ENCODE measurements at regions not wholly inside any gene's neighbourhood (a gene's known extent, or its start where the extent isn't known, plus 50 kb on each side); places are given as distances from the start of the nearest gene placed in this dataset.

DNA sequence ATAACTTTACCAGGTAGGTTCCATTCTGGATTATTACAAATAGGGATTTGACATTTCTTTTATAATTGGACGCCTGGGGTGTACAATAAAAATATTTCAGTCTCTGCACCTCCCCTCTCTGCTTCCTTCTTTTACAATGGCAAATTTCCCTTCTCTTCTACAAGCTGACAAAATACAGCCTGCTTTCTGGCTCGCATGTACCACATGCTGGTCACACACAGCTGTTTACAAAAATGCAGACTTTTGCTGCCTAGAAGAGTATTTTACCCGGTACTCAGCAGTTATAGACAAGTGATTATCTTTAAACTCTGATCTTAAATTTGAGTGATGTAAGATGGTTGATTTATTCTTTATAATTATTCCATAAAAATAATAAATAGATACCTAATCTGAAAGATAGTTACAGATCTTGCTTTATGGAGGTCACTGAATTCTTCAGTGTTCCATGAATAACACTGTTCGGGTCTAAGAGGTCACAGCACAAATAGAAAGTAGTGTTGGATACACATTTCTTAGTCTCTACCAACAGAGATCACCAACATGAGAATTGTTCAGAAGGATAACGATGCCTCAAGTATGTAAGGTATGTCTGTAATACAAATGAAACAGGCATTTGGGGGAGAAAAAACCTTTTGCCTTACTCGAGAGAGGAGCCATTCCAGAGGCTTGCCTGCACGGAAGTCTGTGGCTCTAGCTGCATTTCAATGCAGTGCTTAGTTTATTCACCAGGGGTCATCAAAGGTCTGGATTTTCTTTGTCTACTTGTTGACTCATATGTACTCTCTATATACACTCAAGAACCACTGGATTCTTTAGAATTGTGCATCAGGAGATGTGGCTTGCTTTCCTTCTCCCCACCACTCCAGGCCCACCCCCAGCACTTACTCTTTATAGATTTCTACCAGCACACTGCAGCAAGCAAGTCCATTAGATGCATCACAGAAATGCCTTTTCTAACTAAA, 206.6 kb upstream of the RFX3 start:
- peak; percentile 40 for DNase-seq (ENCODE audit: low spot score)

DNA sequence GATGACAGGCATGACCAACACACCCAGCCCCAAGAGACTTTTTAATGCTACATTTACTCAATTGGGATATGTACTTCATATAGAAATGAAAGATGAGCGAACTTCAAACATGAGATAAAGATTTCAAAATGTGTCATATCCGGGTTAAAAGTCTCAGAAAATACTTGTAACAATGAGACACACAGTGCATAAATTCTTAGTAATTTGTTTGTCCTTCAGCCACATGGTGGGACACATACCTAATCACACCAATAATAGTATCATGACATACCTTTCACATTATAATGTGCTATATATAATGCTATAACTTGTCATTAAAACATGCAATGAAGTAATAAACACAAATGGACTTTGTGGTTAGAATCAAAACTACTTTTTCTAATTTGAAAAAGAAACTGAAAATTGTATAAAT, 204.7 kb upstream of the RFX3 start:
- no peak for DNase-seq (ENCODE audit: low spot score)

DNA sequence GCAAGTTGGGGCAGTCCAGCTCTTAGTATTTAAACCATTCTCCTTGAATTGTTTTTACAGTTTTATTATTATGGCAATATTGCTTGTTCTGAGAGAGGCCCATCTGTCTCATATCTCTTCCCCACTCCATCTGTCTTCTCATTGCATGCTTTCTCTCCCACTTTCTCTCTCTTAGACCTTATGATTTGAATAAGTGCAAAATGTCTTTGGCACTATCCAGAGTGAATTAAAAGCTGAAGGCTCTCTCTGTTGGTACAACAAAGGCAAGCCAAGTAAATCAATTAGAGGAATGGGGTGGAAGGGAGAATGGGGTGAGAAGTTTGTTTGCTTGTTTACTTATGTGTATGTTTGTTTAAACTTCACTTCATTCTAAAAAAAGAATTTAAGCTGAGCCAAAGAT, 195.3 kb upstream of the RFX3 start:
- no peak for DNase-seq (ENCODE audit: low spot score)

DNA sequence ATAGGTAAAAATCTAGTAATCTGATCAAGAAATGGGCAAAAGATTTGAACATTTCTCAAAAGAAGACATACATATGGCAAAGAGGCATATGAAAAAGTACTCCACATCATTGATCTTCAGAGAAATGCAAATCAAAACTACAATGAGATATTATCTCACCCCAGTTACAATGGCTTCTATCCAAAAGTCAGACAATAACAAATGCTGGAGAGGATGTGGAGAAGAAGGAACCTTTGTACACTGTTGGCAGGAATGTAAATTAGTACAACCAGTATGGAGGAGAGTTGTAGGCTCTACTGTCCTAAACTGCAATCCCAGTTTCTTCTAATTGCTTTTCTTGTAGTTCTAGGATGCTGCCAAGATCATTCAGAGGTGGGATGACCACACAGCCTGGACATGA, 193.5 kb upstream of the RFX3 start:
- DNase-seq (ENCODE audit: low spot score), result no peak

DNA sequence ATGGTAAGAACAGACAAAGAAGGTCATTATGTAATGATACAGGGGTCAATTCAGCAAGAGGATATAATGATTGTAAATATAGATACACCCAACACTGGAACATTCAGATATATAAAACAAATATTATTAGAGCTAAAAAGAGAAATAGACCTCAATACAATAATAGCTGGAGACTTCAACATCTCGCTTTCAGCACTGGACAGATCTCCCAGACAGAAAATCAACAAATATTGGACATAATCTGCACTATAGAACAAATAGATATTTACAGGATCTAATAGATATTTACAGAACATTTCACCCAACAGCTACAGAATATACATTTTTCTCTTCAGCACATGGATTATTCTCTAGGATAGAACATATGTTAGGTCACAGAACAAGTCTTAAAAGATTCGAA, 190.6 kb upstream of the RFX3 start:
- DNase-seq (ENCODE audit: low spot score), result no peak

DNA sequence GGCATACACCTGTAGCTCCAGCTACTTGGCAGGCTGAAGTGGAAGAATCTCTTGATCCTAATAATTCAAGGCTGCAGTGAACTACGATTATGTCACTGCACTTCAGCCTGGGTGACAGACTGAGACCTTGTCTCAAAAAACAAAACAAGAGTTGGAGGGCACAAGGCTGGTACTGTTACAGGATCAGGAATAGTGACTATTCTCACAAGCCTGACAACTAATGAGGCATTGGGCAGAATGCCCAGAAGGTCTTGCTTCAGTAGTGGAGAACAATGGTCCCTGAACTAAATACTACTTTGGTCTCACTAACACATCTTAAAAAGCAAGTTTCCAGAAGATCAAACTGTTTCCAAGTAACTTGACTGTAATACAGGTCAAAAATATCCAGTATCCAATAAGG, 182.9 kb upstream of the RFX3 start:
- DNase-seq (ENCODE audit: low spot score), result no peak

DNA sequence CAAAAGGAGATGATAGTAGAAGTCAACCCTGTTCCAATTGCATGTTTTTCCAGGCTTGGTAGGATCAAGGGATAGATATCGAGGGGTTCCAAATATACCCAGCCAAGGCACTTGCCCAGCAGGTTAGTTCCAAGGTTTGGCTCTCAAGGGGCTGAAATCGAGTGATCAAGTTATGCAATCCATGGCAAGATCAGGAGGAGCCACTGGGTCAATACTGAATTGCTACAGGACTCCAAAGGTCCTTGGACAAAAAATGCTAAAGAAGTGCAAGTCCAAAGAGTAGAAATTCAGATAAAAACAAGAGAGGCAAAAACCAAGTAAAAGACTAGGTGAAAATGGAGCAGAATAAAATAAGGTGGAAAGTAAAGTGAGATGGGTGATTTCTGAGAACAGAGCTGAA, 179.1 kb upstream of the RFX3 start:
- no peak for DNase-seq (ENCODE audit: low spot score)

DNA sequence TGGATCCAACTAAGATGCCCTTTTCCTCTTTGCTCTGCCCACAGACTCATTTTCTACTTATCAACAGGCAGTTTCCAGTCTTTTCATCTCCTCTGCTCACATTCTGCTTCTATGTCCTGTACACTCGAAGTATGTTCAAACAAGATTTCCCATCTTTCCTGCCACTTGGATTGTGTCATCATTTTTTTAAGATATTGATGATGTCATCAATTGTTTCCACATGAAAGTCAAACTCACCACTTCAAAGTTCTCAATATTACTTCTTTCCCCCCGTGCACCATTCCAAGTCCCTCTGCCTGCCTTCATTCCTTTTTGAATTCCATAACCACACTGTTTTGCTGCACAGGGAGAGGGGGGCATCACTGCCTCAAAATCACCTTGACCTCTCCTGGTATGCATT, 175.0 kb upstream of the RFX3 start:
- no peak for DNase-seq (ENCODE audit: low spot score)

DNA sequence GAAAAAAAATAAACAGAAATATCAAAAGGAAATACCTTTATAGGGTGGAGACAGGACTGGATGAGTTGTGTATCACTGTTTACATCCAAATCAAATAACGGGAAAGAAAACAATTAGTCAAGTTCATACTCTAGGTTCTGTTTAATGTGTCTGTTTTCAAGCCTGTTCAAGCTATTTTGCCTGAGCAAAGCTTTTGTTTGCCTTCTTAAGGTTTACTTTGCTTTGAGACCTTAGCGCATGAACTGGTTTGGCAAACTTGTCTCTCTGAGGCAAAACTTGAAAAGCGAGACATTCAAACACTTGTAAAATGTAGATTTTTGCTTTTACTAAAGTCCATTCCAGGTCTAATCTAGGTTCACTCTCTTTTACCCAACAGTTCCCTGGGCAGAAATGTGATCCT, 174.1 kb upstream of the RFX3 start:
- no peak for DNase-seq (ENCODE audit: low spot score)

DNA sequence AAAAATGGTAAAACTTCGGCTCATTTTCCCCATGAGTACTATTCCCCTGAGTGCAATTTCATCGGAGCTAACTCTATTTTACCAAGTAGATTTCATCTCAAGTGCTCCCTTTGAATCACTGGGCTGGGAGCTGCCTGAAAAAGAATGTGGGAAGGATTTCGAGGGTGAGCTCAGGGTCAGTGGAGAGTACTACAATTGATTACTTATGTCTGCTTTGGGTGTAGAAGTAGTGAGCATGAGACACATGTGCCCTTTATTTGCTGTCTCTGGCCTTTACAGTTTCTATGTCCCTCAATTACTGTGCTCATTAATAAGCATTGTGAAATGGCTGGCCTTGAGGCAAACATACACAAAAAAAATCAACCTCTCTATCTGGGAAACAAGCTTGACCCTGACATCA, 172.7 kb upstream of the RFX3 start:
- DNase-seq (ENCODE audit: low spot score), result no peak

DNA sequence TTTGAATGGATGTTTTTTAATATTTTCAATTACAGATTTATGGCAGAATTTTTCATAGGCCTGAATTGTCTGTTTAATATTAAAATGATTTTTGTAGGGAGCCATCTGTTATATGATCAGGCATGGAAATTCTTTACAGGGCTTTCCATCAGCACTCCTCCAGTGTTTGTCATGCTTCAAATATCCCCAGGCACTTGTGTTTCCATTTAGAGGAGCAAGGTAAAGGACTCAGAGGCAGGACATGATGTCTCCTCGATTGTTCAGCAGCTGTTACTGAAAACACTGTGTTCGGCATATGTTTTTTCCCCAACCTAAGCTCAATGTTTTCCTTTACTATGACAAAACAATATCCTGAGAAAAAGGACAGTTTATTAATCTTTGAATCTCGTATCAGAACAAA, 172.3 kb upstream of the RFX3 start:
- DNase-seq (ENCODE audit: low spot score), result no peak

DNA sequence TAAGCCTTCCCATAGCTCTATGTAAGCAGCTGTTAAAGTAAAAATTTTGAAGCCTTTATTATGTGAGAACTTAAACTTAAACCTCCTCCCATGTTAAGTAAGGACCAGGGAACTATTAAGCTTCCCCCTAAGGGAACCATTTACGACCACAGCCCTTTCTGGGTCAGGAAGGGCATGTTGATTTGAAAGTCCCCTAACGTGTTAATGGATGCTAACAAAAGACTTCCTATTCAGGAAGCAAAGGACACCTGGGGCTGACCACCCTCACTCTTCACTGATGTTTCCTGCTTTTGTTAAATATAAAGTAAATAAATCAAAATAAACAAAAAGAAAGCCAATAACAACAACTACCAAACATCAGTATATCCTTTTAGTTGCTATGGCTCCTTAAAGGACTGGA, 170.6 kb upstream of the RFX3 start:
- DNase-seq (ENCODE audit: low spot score), result no peak

DNA sequence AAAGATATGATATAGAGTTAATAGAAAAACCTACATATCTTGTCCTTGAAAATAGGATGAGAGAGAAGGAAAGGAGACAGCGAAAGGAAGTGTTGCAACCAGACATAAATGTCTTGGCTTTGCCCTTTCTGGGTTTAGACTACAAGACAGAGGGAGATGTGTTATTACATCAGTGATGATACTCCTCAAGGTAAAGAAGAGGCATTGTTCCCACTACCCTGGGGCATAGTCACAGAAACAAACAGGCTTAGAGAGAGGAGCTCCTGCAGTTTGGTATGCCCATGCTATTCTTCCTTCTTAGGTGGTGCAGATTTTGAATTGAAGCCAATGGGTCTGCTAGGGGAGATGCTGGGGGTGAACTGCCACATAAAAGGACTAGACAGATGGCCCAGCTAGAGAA, 166.8 kb upstream of the RFX3 start:
- DNase-seq (ENCODE audit: low spot score), result no peak

DNA sequence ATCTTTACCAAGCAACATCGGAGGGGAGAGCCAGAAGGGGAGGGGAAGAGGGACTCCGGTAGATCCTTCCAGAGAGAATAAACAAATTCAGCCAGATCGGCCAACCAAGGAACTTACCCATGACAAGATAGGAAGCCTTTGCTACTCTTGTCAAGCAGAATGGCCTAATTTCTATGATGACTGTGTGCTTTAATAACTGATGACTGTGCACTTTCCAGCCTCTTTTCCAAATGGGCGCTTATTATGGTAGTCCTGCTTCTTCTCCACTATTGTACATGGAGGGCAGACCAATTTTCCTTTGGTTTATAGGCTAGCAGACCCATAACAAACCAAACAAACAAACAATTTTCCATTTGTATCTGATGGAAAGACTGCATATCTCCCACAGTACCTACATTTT, 163.8 kb upstream of the RFX3 start:
- DNase-seq (ENCODE audit: low spot score), result no peak

DNA sequence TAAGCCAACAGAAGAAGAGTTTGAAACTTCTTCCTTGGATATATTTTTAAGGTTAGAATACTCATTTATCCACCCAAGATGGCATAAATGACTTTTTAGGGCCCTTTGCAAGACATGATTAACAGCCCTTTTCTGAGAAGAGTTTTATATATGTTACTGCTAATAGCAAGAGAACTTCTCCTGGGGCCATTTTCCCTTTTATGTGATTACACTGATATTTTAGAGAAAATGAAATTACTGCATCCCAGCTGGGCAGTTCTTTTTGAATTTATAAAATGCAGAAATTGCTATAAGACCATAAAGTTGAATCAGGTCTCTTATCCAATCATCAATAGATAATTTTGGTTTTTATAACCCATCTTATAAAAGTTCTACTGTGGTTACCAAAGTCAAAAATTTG, 161.3 kb upstream of the RFX3 start:
- no peak for DNase-seq (ENCODE audit: low spot score)

DNA sequence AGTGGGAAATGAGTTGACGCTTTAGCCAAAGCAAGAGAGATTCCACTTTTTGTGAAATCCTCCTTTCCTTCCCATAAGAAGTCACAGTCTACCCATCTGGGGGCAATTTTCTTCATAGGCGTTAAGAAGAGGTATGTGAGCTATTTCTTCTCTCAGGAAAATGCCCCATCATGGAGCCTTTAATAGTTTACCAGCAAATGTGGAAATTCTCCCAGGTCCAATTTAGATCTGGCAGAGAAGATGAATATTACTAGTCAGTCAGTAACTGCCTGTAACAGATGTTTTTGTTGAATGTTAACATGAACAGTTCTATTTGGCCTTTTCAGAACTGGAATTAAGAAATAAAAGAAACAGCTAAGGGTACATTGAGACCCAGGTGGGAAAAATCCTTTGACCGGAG, 156.4 kb upstream of the RFX3 start:
- no peak for DNase-seq (ENCODE audit: low spot score)

DNA sequence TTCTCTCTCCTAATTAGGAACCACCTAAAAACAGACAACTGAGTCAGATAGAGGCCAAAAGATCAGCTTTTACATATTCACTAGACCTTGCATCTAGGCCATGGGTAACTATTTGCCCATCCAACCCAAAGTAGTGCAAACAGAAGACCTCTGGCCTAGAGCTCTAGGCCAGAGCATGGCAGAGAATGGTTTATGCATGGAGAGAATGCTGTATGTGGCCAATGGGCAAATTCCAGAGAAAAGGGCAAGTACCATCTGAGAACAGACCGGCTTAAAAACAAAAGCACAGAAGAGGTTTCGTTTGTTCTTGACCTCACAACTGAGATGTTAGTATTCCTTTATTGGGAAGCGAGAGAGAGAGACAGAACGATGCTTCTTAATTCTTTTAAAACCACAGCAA, 151.7 kb upstream of the RFX3 start:
- DNase-seq (ENCODE audit: low spot score), result no peak

DNA sequence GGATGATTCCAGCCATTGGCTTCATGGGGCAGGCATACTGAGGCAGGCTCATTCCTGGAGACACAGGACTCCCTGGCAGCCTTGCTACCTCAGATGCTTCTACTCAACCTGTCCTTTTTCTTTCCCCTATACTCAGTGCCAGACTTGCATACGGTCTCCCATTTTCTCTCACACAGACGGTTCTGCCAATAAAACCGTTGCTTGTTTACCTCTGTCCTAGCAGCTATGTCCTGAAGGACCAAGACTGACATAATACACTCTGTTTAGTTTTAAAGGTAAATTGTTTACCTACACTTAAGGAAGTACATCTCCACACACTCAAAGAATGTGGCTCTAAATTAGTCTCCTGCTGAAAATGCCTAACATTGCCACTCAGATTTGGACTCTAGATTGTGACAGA, 151.0 kb upstream of the RFX3 start:
- no peak for DNase-seq (ENCODE audit: low spot score)

DNA sequence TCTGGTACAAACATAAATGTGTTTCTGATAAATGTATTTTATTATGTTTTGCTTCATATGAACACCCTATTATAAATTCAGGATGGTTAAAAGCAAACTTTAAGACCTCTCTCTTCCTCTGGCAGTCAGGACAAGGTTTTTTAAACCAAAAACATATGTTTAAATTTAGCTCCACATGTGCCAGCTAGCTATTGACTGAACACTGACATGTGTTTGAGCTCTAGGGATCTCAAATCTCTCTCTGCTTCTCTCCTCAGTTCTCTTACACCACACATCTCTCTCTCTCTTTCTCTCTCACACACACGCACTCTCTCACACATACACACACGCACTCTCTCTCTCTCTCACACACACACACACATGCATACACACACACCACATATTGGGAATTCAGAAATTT, 150.1 kb upstream of the RFX3 start:
- DNase-seq (ENCODE audit: low spot score), result no peak

DNA sequence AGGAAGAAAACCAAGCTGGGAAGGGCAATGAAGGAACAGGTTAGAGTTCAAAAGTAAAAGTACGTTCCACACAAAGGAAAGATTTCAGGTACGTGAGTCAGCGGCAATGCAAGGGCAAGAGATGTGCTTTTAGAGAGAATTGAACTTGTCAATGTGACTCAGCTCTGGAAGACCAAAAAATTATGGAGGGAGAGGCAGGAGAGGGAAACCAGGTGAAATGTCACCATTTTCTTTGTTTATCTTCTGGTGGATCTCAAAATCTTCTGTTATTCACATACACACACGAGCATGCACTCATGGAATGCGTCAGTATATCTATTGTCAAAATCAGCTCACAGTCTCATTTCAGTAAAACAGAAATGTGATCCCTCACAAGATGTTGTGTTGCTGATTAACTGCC, 148.8 kb upstream of the RFX3 start:
- no peak for DNase-seq (ENCODE audit: low spot score)

DNA sequence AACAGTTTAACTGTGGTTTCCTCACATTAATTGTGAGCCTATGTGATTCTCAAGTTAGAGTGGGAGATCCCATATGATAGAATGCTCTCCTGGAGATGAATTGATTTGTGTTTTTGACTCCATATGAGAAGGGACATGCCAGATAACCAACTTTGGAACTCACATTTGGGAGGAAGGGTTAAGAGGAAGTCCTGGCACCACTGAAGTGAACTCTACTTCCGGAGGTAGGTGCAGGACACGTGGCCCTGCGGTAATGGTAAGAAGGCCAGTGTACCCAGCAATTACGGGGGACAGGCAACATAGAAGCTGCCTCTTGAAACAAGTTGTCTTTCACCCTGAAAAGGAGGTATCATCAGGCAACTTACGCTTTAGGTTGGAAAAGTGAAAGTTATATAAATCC, 146.6 kb upstream of the RFX3 start:
- DNase-seq (ENCODE audit: low spot score), result no peak

DNA sequence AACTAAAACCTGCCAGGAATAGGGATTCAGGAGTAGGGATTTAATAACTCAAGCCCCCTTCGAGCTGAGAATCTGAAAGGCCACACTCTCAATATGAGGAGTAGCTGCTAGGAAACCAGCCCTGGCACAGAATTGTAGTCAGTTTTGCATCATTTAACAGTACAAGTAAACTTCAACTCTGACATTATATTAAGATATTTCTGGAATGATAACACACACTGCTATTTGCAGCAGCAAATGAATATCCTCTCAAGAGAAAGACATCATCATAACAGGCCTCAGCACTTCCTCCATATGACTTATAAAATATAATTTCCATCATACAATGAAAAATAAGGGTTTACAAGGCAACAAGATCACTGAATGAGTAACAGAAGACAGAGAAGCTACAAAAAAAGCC, 138.2 kb upstream of the RFX3 start:
- DNase-seq (ENCODE audit: low spot score), result no peak

DNA sequence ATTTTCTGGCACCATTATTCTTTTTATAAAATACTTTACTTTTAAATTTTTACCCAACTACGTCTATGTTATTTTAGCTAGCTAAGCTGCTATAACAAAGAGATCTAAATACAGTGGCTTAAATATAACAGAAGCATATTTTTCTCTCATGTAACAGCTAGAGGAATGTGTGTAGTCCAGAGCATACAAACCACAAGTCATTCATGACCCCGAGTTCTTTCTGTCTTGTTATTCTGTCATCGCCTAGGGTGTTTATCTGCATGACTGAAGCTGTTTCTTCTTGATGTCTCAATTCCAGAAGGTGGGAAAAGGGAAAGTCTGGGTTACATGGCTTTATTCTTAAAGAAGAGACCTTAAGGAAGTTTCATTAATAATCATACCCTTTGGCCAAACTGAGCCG, 136.9 kb upstream of the RFX3 start:
- no peak for DNase-seq (ENCODE audit: low spot score)

DNA sequence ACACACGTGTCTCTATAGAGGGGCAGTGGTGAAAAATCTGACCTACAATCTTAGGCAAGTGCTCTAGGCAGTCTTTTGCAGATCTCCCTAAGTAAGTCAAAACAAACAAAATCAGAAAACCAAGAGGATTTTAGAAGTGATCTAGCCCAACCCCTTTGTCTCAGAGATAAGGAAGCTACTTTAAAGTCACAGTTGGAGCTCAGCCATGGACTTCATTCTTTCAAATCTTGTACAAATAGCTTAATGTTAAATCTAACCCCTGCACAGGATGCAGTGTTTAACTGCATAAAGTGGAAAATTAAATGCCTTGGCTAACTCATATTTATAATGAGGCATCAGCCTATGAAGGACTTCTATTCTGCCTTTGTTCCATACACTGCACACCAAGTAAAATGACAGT, 135.1 kb upstream of the RFX3 start:
- no peak for DNase-seq (ENCODE audit: low spot score)

Data from CD4-positive, alpha-beta T cell treated with Interleukin-6 at 100 ng/mL for 8 hours (primary cell).